ENCODE measurements at regions not wholly inside any gene's neighbourhood (a gene's known extent, or its start where the extent isn't known, plus 50 kb on each side); places are given as distances from the start of the nearest gene placed in this dataset.
"Not testable (repeated sequence)": the region's sequence is repeated elsewhere in the genome, so short reads cannot be mapped to it uniquely, and the experiment has no call there.

GRCh38 chr7:81487516-81487915, 282.3 kb downstream of the HGF start:
- Histone ChIP-seq H3K9ac (no peak overlapping the region), H3K27ac (no peak overlapping the region), H2AFZ (ENCODE audit: low read depth) (no peak overlapping the region), H3K36me3 (ENCODE audit: insufficient read depth) (no peaks in the 10 kb centered on the region), H3K27me3 (ENCODE audit: insufficient read depth, low read depth) (no peaks in the 10 kb centered on the region), H3K79me2 (ENCODE audit: insufficient read depth, low read depth) (no peaks in the 10 kb centered on the region), H3K4me1 (ENCODE audit: low read depth, poor library complexity, severe bottlenecking) (peaks cover 7% of the 10 kb centered on the region), H3K4me3 (IDR thresholded peaks at IDR 0.05; ENCODE audit: insufficient read depth, low read depth, low read length) (no peak overlapping the region), H4K20me1 (ENCODE audit: insufficient read depth) (no peaks in the 10 kb centered on the region), H3K4me2 (no peak overlapping the region)
- TF ChIP-seq CTCF (conservative IDR thresholded peaks at IDR 0.05; ENCODE audit: low read depth, low read length) = no peak

- Histone ChIP-seq H3K27me3 (ENCODE audit: insufficient read depth, low read depth) (no peaks in the 10 kb centered on the region), H3K36me3 (ENCODE audit: insufficient read depth) (no peaks in the 10 kb centered on the region), H3K27ac (no peak overlapping the region), H3K9ac (no peak overlapping the region), H3K79me2 (ENCODE audit: insufficient read depth, low read depth) (no peaks in the 10 kb centered on the region), H3K4me1 (ENCODE audit: low read depth, poor library complexity, severe bottlenecking) (peaks cover 7% of the 10 kb centered on the region), H4K20me1 (ENCODE audit: insufficient read depth) (no peaks in the 10 kb centered on the region), H2AFZ (ENCODE audit: low read depth) (no peak overlapping the region), H3K4me2 (no peak overlapping the region), H3K4me3 (IDR thresholded peaks at IDR 0.05; ENCODE audit: insufficient read depth, low read depth, low read length) (no peak overlapping the region)
- TF ChIP-seq CTCF (conservative IDR thresholded peaks at IDR 0.05; ENCODE audit: low read depth, low read length) = no peak
Observed at GRCh38 chr7:81484261-81484660, 285.6 kb downstream of the HGF start.

- Histone ChIP-seq H3K27ac (no peak overlapping the region), H3K4me3 (IDR thresholded peaks at IDR 0.05; ENCODE audit: insufficient read depth, low read depth, low read length) (no peak overlapping the region), H3K79me2 (ENCODE audit: insufficient read depth, low read depth) (no peaks in the 10 kb centered on the region), H3K36me3 (ENCODE audit: insufficient read depth) (no peaks in the 10 kb centered on the region), H2AFZ (ENCODE audit: low read depth) (no peak overlapping the region), H3K4me1 (ENCODE audit: low read depth, poor library complexity, severe bottlenecking) (peaks cover 7% of the 10 kb centered on the region), H4K20me1 (ENCODE audit: insufficient read depth) (no peaks in the 10 kb centered on the region), H3K27me3 (ENCODE audit: insufficient read depth, low read depth) (no peaks in the 10 kb centered on the region), H3K9ac (no peak overlapping the region), H3K4me2 (no peak overlapping the region)
- peak; percentile 79 for TF ChIP-seq CTCF (conservative IDR thresholded peaks at IDR 0.05; ENCODE audit: low read depth, low read length)
Observed at GRCh38 chr7:81482600-81483186, 287.2 kb downstream of the HGF start.

- no peaks in the 10 kb centered on the region for H3K36me3 ChIP-seq (ENCODE audit: insufficient read depth)
- no peak overlapping the region for H3K27ac ChIP-seq
- no peaks in the 10 kb centered on the region for H3K79me2 ChIP-seq (ENCODE audit: insufficient read depth, low read depth)
- H3K4me2 ChIP-seq = no peak overlapping the region
- H3K4me1 ChIP-seq (ENCODE audit: low read depth, poor library complexity, severe bottlenecking) = no peaks in the 10 kb centered on the region
- no peak overlapping the region for H3K4me3 ChIP-seq (IDR thresholded peaks at IDR 0.05; ENCODE audit: insufficient read depth, low read depth, low read length)
- no peak overlapping the region for H2AFZ ChIP-seq (ENCODE audit: low read depth)
- no peak for TF ChIP-seq CTCF (conservative IDR thresholded peaks at IDR 0.05; ENCODE audit: low read depth, low read length)
- H4K20me1 ChIP-seq (ENCODE audit: insufficient read depth) = no peaks in the 10 kb centered on the region
- no peaks in the 10 kb centered on the region for H3K27me3 ChIP-seq (ENCODE audit: insufficient read depth, low read depth)
- H3K9ac ChIP-seq = no peak overlapping the region
Observed at GRCh38 chr7:81478664-81479063, 291.2 kb downstream of the HGF start.

GRCh38 chr7:81478201-81478600, 291.6 kb downstream of the HGF start:
- H3K27ac ChIP-seq; H2AFZ ChIP-seq (ENCODE audit: low read depth); H3K4me1 ChIP-seq (ENCODE audit: low read depth, poor library complexity, severe bottlenecking); H3K79me2 ChIP-seq (ENCODE audit: insufficient read depth, low read depth); H3K4me2 ChIP-seq; H3K4me3 ChIP-seq (IDR thresholded peaks at IDR 0.05; ENCODE audit: insufficient read depth, low read depth, low read length); H3K9ac ChIP-seq; H4K20me1 ChIP-seq (ENCODE audit: insufficient read depth); H3K36me3 ChIP-seq (ENCODE audit: insufficient read depth); H3K27me3 ChIP-seq (ENCODE audit: insufficient read depth, low read depth): not testable (repeated sequence)

Measured in KMS-11 (cell line).